Neural progenitor cell (in vitro differentiated cells): ENCODE measurements at regions not wholly inside any gene's neighbourhood (a gene's known extent, or its start where the extent isn't known, plus 50 kb on each side); places are given as distances from the start of the nearest gene placed in this dataset.

ENCODE experiments used
- CTCF ChIP-seq: fragments of 200-600 bp; sonication (generic); IDR thresholded peaks from 2 replicates; pipeline ENCODE4 v1.5.1; 2017; ENCODE audit warnings: antibody characterized with exemption, mild to moderate bottlenecking
- EZH2 ChIP-seq: fragments of 200-600 bp; sonication (generic); IDR thresholded peaks from 2 replicates; pipeline ENCODE4 v1.6.1; 2017; ENCODE audit warnings: antibody characterized with exemption, mild to moderate bottlenecking, moderate library complexity

- TF ChIP-seq CTCF, result no peak
- no peak for TF ChIP-seq EZH2
These were observed 52.1 kb upstream of the ANO1 start for GRCh38 chr11:70026012-70026411.
